GM18873 (cell line): ENCODE measurements at regions not wholly inside any gene's neighbourhood (a gene's known extent, or its start where the extent isn't known, plus 50 kb on each side); places are given as distances from the start of the nearest gene placed in this dataset.
"Not testable (repeated sequence)": the region's sequence is repeated elsewhere in the genome, so short reads cannot be mapped to it uniquely, and the experiment has no call there.

ENCODE experiments used
- ATAC-seq: cut with Tn5 transposase; IDR thresholded peaks from one replicate; pipeline ENCODE4 v1.9.1; 2021; ENCODE audit warnings: mild to moderate bottlenecking, moderate library complexity, moderate number of reproducible peaks; ENCODE audit not compliant: unreplicated experiment, low FRiP score

GRCh38 chr13:50649211-50649610, 194.3 kb downstream of the DLEU7 start:
- no peak for ATAC-seq

GRCh38 chr13:50650592-50651504, 192.6 kb downstream of the DLEU7 start:
- ATAC-seq = no peak

DNA sequence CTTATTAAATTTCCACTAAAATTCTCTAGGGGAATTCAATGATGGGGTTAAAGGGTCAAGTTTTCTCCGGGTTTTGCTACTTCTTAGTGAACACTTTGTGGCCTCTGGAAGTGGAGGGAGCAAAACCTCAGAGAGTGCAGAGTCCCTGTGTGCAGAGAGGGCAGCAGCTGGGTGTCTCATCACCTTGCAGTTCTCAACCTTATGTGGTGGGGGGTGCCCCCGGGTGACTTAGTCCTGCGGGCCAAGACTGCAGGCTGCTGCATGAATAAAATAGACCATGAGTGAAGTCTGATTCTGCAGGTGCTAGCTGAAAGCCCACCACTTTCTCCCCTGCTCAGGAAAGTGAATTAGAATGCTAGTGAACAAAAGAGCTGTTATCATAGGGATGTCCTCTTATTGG, 191.6 kb downstream of the DLEU7 start:
- no peak for ATAC-seq

- no peak for ATAC-seq
Measured at GRCh38 chr13:50654331-50654730, 189.2 kb downstream of the DLEU7 start.

GRCh38 chr13:50661881-50662280, 181.6 kb downstream of the DLEU7 start:
- not testable (repeated sequence) for ATAC-seq

- ATAC-seq = no peak
Measured at GRCh38 chr13:50664951-50665350, 178.5 kb downstream of the DLEU7 start.

DNA sequence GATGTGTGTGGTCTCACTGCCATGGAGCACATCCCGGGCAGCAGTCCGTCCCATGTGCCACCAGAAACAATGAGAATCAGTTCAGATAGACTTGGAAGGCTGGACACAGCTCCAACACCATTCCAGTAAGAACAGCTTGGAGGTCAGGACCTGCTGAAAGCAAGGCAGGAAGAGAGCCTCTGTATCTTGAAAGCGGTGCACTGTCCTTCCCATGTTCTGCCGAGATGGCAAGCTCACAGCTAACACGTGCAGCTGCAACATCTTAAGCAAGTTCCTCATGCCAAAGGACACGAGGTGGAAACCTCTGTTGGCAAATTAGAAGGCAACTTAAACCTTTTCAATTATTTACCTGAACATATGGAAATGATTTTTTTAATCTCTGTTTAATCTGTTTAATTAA, 175.4 kb downstream of the DLEU7 start:
- ATAC-seq = no peak

DNA sequence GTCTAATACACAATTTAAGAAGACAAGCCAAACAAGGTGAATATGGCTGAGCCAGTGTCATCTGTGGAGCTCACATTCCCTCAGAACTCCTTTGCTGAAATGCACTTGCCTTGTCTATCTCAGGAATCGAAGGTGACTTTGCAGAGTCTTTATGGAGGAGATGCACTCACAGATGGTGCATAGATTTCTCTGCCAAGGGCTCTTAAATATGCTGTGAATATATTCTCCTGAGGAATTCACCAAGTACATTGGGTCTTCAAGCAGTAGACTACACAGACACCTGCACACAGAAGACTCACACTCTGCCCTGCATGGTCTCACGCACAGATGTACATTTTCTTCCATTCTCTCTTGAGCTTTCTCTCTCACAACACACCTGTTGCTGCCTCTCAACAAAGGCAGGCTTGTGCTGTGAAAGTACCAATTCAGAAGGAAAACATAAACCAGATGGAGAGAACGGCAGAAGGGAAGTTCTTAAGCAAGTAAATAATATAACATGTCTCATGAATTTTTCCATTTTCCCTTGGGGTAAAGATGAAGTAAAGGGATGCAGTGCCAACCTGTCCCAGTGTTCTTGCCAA, 174.7 kb downstream of the DLEU7 start:
- ATAC-seq = no peak

- no peak for ATAC-seq
Measured at GRCh38 chr13:50670272-50670671, 173.2 kb downstream of the DLEU7 start.

DNA sequence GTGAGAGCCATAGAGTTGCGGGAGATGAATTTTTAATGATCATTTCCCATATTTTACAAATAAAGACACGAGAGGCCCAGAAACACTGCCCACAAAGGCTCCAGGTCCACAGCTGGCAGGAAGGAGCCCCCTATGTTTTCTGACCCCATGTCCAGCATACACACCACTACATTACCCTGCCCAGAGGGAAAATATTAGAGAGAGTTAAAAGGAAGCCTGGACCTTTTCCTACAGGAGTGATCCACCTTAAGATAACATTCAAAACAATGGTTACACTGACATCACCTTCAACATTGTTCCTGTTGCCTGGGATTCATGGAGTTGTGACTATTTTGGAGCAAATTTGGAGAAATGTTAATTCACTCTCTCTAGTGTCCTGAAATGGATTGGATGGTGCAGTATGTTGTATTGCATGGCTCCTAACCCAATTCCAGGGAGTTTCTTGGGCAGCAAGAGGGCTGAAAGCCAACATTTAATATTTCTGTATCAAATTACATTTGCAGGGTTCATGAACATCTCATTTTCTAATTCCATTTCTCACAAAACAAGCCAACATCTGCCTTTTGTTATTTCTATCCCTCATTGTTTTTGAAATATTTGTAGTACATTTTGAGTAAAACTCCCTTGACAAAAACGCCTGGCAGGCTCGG, 172.5 kb downstream of the DLEU7 start:
- ATAC-seq = no peak

- ATAC-seq = no peak
Measured at GRCh38 chr13:50671497-50671850, 172.0 kb downstream of the DLEU7 start.

DNA sequence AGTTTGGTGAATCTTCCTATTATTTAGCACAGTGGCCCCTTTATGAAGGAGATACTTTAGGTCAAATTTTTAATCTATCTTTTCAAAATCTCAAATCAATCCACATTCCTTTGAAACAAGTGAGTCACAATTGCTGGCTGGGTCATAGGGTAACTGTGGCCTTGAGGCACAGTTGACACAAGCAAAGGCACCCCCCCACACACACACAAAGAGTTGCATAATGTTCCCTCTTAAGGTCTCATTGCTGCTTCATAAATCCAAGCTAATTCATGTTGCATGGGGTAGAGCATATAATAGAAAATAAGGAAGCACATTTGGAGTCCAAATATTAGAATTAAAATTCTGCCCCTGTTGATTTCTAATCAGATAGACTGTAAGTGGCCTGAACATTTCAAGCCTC, 171.5 kb downstream of the DLEU7 start:
- no peak for ATAC-seq

DNA sequence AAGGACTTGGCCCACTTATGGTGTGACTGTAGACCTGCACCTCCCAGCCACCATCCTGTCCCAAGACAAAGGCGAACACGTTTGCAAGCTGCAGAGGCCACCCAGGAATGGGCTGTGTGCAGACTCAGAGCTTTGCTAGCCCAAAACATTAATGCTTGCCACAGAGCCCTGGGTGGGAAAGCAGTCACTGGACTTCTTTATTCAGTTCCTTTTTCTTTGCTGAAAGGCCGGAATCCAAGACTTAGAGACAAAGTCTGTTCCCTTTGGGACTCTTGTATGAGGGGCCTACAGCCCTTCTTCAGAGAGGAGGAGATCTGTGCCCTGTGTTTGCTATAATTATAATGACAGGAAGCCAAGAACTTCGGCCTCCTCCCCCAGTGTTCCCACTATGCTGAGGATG, 167.8 kb downstream of the DLEU7 start:
- no peak for ATAC-seq

- ATAC-seq = no peak
Measured at GRCh38 chr13:50676602-50677001, 166.9 kb downstream of the DLEU7 start.

- ATAC-seq = no peak
Measured at GRCh38 chr13:50677258-50677657, 166.2 kb downstream of the DLEU7 start.

DNA sequence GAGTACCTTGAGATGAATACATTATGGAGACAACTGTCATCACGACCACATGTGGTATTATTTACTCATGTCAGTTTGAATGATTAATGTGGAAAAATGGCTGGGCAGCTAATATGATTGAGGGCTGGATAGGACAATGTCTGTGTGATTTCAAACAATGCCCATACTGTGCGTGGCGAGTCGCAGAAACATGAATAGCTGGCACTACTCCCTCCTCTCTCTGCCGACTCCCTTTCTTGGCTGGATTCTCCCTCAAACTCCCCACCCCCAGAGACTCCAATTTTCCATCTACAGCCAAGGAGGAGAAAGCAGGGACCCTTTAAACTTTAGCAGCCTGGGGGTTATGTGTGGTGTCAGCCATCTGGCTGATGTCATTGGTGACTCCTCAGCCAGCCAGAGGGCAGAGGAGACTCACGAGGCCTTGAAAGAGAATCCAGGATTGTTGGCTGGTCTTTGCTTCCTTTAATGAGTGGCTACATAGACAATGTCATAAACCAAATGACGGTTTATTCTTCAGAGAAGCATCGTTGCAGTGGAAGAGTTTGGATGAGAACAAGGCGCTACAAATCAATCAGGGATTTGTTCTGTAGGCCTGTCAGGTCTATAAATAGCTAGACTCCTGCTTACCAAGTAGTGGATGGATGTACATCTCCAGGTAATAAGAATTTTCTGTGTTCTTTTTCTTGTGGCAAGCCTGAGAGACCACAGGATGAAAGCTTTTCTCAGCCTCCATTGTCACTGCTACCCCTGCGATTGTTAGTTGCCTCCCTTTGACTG, 165.6 kb downstream of the DLEU7 start:
- no peak for ATAC-seq

DNA sequence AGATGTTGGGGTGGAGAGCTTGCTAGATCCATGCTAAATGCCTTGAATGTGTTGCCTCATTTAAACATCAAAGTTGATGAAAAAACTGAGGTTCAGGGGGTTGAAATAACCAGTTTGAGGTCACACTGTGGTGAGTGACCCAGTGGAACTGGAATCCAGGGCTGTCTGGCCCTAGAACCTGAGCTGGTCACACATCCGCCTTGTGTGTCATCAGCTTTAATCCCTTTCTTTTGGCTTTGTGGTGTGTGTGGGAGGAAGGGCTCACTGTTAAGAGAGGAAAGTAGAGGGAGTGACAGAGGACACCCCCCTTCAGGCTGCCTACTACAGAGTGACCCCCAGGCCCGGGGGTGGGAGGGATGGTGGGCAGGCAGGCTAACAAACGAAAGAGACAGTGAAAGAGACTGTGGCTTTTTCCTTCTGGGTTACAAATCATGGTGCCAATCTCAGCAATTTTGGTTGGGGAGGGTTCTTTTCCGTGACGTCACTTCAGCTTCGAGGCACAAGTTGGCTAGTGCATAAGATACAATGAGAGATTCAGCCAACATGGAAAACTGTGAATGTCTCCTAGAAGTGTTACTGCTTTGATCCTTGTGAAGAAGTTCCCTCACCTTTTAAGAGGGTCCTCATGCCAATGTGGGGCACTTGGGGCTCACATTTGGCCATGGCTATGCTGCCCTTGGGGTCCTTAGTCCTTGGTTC, 164.9 kb downstream of the DLEU7 start:
- no peak for ATAC-seq

- ATAC-seq = no peak
Measured at GRCh38 chr13:50679321-50679720, 164.2 kb downstream of the DLEU7 start.

- no peak for ATAC-seq
Measured at GRCh38 chr13:50682002-50682401, 161.5 kb downstream of the DLEU7 start.

DNA sequence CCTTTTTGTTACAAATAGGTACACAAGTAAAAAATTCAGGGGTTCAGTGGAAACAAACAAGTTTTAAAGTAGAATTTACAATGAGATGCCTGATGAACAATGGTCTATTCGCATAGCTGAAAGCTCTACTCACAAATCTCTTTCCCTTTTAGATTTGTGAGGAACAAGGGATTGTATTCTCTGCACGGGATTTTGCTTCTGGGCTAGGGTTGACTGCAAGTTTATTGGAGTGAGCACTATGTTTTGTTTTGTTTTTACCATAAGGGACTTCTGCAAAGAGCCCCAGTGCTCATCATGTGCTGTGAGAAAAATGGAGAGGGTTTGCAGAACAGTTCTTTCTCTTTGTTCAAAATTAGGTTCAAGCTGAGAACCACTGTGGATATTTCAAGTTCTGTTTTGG, 160.5 kb downstream of the DLEU7 start:
- ATAC-seq = no peak
